ENCODE measurements at regions not wholly inside any gene's neighbourhood (a gene's known extent, or its start where the extent isn't known, plus 50 kb on each side); places are given as distances from the start of the nearest gene placed in this dataset.

- TF ChIP-seq CTCF (IDR thresholded peaks at IDR 0.05) (no peak), POLR2AphosphoS5 (IDR thresholded peaks at IDR 0.05; ENCODE audit: low read depth, low read length) (no peak)
These were observed 60.8 kb upstream of the PLPP4 start for GRCh38 chr10:120396228-120396627.
